C4-2B (cell line): ENCODE measurements at regions not wholly inside any gene's neighbourhood (a gene's known extent, or its start where the extent isn't known, plus 50 kb on each side); places are given as distances from the start of the nearest gene placed in this dataset.
"Not testable (repeated sequence)": the region's sequence is repeated elsewhere in the genome, so short reads cannot be mapped to it uniquely, and the experiment has no call there.

Source experiments
- CTCF ChIP-seq: fragments of 450-650 bp; conservative IDR thresholded peaks from 2 replicates; pipeline ENCODE4 v1.5.1; 2017; ENCODE audit warnings: mild to moderate bottlenecking
- ZFX ChIP-seq: fragments of 450-650 bp; IDR thresholded peaks from 2 replicates; pipeline ENCODE4 v1.6.1; 2017

- TF ChIP-seq CTCF, ZFX: not testable (repeated sequence)
Measured at GRCh38 chr12:88368077-88368476, 212.2 kb downstream of the KITLG start.
